HL-60 (cell line): ENCODE measurements at regions not wholly inside any gene's neighbourhood (a gene's known extent, or its start where the extent isn't known, plus 50 kb on each side); places are given as distances from the start of the nearest gene placed in this dataset.

ENCODE experiments used
- DNase-seq, 2 experiments: peaks; one replicate each; pipeline ENCODE4 v3.0.0-alpha.2; 2010 to 2020; ENCODE audit warnings: low read depth in 1 of 2, low spot score in 1 of 2
- H3K27ac ChIP-seq: fragments of 250-450 bp; sonication (Bioruptor Pico); replicated peaks from 2 replicates; pipeline ENCODE4 v1.5.1; 2020; ENCODE audit warnings: mild to moderate bottlenecking, moderate library complexity
- H3K27me3 ChIP-seq: fragments of 250-450 bp; sonication (Bioruptor Pico); 2 replicates; pipeline ENCODE4 v1.5.1; 2021; ENCODE audit warnings: mild to moderate bottlenecking, moderate library complexity; ENCODE audit not compliant: insufficient read depth, poor library complexity, severe bottlenecking
- H3K4me3 ChIP-seq: replicated peaks from 2 replicates; pipeline ENCODE4 v1.5.1; 2011; ENCODE audit warnings: mild to moderate bottlenecking, control low read depth, low read length; ENCODE audit not compliant: insufficient read depth
- CTCF ChIP-seq: IDR thresholded peaks from one replicate; pipeline ENCODE4 v1.5.1; 2011; ENCODE audit warnings: low read length, control low read depth, inconsistent platforms; ENCODE audit not compliant: insufficient read depth
- GABPA ChIP-seq: IDR thresholded peaks from 2 replicates; pipeline ENCODE4 v1.6.1; 2012; ENCODE audit warnings: low read depth
- POLR2AphosphoS5 ChIP-seq: IDR thresholded peaks from 2 replicates; pipeline ENCODE4 v1.6.1; 2012; ENCODE audit warnings: low read depth
- REST ChIP-seq: IDR thresholded peaks from 2 replicates; pipeline ENCODE4 v1.6.1; 2012; ENCODE audit warnings: low read depth; ENCODE audit not compliant: insufficient replicate concordance
- SPI1 ChIP-seq: IDR thresholded peaks from 2 replicates; pipeline ENCODE4 v1.6.1; 2012; ENCODE audit warnings: low read depth, mild to moderate bottlenecking, borderline replicate concordance

- no peak for DNase-seq
- TF ChIP-seq CTCF (no peak), SPI1 (no peak), GABPA (no peak), POLR2AphosphoS5 (no peak), REST (no peak)
- Histone ChIP-seq H3K4me3 (no peak overlapping the region), H3K27ac (no peak overlapping the region), H3K27me3 (no peaks in the 10 kb centered on the region)
Observed at GRCh38 chr21:16176570-16176969, 446.8 kb downstream of the USP25 start.

- DNase-seq, result no peak
- Histone ChIP-seq H3K27me3 (no peaks in the 10 kb centered on the region), H3K4me3 (no peak overlapping the region), H3K27ac (no peak overlapping the region)
- no peak for TF ChIP-seq POLR2AphosphoS5
- no peak for TF ChIP-seq CTCF
- no peak for TF ChIP-seq REST
- no peak for TF ChIP-seq GABPA
- no peak for TF ChIP-seq SPI1
Observed at GRCh38 chr21:16177532-16177931, 447.8 kb downstream of the USP25 start.

GRCh38 chr21:16179773-16180172 is 450.0 kb downstream of the USP25 start:
- Histone ChIP-seq H3K27me3 (no peaks in the 10 kb centered on the region), H3K27ac (no peak overlapping the region), H3K4me3 (no peak overlapping the region)
- no peak for DNase-seq
- TF ChIP-seq GABPA (no peak), CTCF (no peak), POLR2AphosphoS5 (no peak), SPI1 (no peak), REST (no peak)
